Activated CD8-positive, alpha-beta T cell treated with anti-CD3 and anti-CD28 coated beads for 36 hours (primary cell): ENCODE measurements at regions not wholly inside any gene's neighbourhood (a gene's known extent, or its start where the extent isn't known, plus 50 kb on each side); places are given as distances from the start of the nearest gene placed in this dataset.

Experiments used
- ATAC-seq: fragments of 200-7000 bp; cut with Tn5 transposase; one replicate; pipeline ENCODE4 v1.10.0; 2021; ENCODE audit warnings: mild to moderate bottlenecking, moderate library complexity
- CTCF ChIA-PET: fragments of 350-600 bp; sonication (Branson Sonifier 250); formaldehyde crosslinking; loops from one replicate; lab custom pipeline; 2021; ENCODE audit warnings: antibody characterized with exemption; lab: Charles Lee
- POLR2A ChIA-PET: fragments of 350-600 bp; sonication (Branson Sonifier 250); formaldehyde crosslinking; loops from one replicate; lab custom pipeline; 2021; ENCODE audit warnings: antibody characterized with exemption; lab: Charles Lee
- DNase-seq: peaks from one replicate; pipeline ENCODE4 v3.0.0-alpha.2; 2020
- H3K27ac Mint-ChIP-seq: one replicate; pipeline ENCODE4 v1.8.0; 2021; ENCODE audit warnings: mild to moderate bottlenecking, mixed read lengths
- H3K27me3 Mint-ChIP-seq: one replicate; pipeline ENCODE4 v1.8.0; 2021; ENCODE audit warnings: mixed read lengths
- H3K36me3 Mint-ChIP-seq: one replicate; pipeline ENCODE4 v1.8.0; 2021; ENCODE audit warnings: low read depth, mixed read lengths
- H3K4me1 Mint-ChIP-seq: one replicate; pipeline ENCODE4 v1.8.0; 2021; ENCODE audit warnings: low read depth, mixed read lengths
- H3K4me3 Mint-ChIP-seq: one replicate; pipeline ENCODE4 v1.8.0; 2021; ENCODE audit warnings: mild to moderate bottlenecking, moderate library complexity, mixed read lengths
- H3K9me3 Mint-ChIP-seq: one replicate; pipeline ENCODE4 v1.8.0; 2021; ENCODE audit warnings: mixed read lengths
- CTCF ChIP-seq: fragments of 200-600 bp; IDR thresholded peaks from one replicate; pipeline ENCODE4 v1.8.0; 2022; ENCODE audit warnings: antibody characterized with exemption, mild to moderate bottlenecking
- intact Hi-C: fragments of 100-400 bp; cut with micrococcal nuclease; formaldehyde crosslinking; loops from one replicate; pipeline ENCODE4 v1.10.0; 2022

GRCh38 chr6:163771180-163771579 lies 356.7 kb downstream of the QKI start:
- no peak overlapping the region for H3K27ac Mint-ChIP-seq
- no peak for DNase-seq
- POLR2A ChIA-PET = no interaction called here
- H3K36me3 Mint-ChIP-seq = no peaks in the 10 kb centered on the region
- no peaks in the 10 kb centered on the region for H3K9me3 Mint-ChIP-seq
- ATAC-seq = no peak
- H3K4me1 Mint-ChIP-seq = no peaks in the 10 kb centered on the region
- intact Hi-C loops = no loop called here
- no peak overlapping the region for H3K4me3 Mint-ChIP-seq
- peaks cover 18% of the 10 kb centered on the region for H3K27me3 Mint-ChIP-seq
- TF ChIP-seq CTCF = no peak
- CTCF ChIA-PET = no interaction called here

- H3K4me1 Mint-ChIP-seq = no peaks in the 10 kb centered on the region
Observed at GRCh38 chr6:163768905-163769304, 354.4 kb downstream of the QKI start.

GRCh38 chr6:163766936-163767335 lies 352.4 kb downstream of the QKI start:
- H3K27me3 Mint-ChIP-seq = peaks cover 25% of the 10 kb centered on the region
- no peak overlapping the region for H3K4me3 Mint-ChIP-seq
- H3K4me1 Mint-ChIP-seq = no peaks in the 10 kb centered on the region
- intact Hi-C loops = no loop called here
- no peak overlapping the region for H3K27ac Mint-ChIP-seq
- H3K36me3 Mint-ChIP-seq = no peaks in the 10 kb centered on the region
- CTCF ChIA-PET = no interaction called here
- no peak for DNase-seq
- no peaks in the 10 kb centered on the region for H3K9me3 Mint-ChIP-seq
- ATAC-seq = no peak
- POLR2A ChIA-PET = no interaction called here
- TF ChIP-seq CTCF = no peak

More at GRCh38 chr6:163768905-163769304, 354.4 kb downstream of the QKI start:
- POLR2A ChIA-PET = no interaction called here
- intact Hi-C loops = no loop called here
- Mint-ChIP-seq H3K27ac (no peak overlapping the region), H3K36me3 (no peaks in the 10 kb centered on the region), H3K27me3 (peaks cover 23% of the 10 kb centered on the region), H3K4me3 (no peak overlapping the region), H3K9me3 (no peaks in the 10 kb centered on the region)
- DNase-seq (no peak), ATAC-seq (no peak)
- no peak for TF ChIP-seq CTCF
- CTCF ChIA-PET = no interaction called here

GRCh38 chr6:163765335-163765734 lies 350.8 kb downstream of the QKI start:
- ChIA-PET POLR2A (no interaction called here), CTCF (interaction anchor here (0.7 kb wide), 1 partner anchor 25 kb away, joined by 3 read pairs; no protein-coding TSS in a partner anchor)
- Mint-ChIP-seq H3K4me3 (no peak overlapping the region), H3K27me3 (peaks cover 31% of the 10 kb centered on the region), H3K9me3 (no peaks in the 10 kb centered on the region), H3K36me3 (no peaks in the 10 kb centered on the region), H3K4me1 (no peaks in the 10 kb centered on the region), H3K27ac (no peak overlapping the region)
- TF ChIP-seq CTCF = no peak
- ATAC-seq = no peak
- intact Hi-C loops = no loop called here
- no peak for DNase-seq

GRCh38 chr6:163764565-163764964 lies 350.0 kb downstream of the QKI start:
- H3K27me3 Mint-ChIP-seq = peaks cover 31% of the 10 kb centered on the region
- POLR2A ChIA-PET = no interaction called here
- H3K4me1 Mint-ChIP-seq = no peaks in the 10 kb centered on the region
- no peaks in the 10 kb centered on the region for H3K36me3 Mint-ChIP-seq
- DNase-seq = no peak
- no peaks in the 10 kb centered on the region for H3K9me3 Mint-ChIP-seq
- no peak overlapping the region for H3K4me3 Mint-ChIP-seq
- CTCF ChIA-PET = no interaction called here
- no peak for TF ChIP-seq CTCF
- no peak overlapping the region for H3K27ac Mint-ChIP-seq
- ATAC-seq = no peak
- intact Hi-C loops = no loop called here
